Midbrain (tissue), 1 donor: ENCODE measurements at regions not wholly inside any gene's neighbourhood (a gene's known extent, or its start where the extent isn't known, plus 50 kb on each side); places are given as distances from the start of the nearest gene placed in this dataset.

Experiments
- DNase-seq: peaks from one replicate; lab custom pipeline; 2025; lab: John Stamatoyannopoulos, UW

GRCh38 chr5:174311531-174312269, 266.2 kb downstream of the NSG2 start:
- DNase-seq: peak; percentile 74

GRCh38 chr5:174312270-174312617, 266.7 kb downstream of the NSG2 start:
- DNase-seq: no peak

- no peak for DNase-seq
Measured at GRCh38 chr5:174312641-174313040, 267.1 kb downstream of the NSG2 start.

- DNase-seq: no peak
Measured at GRCh38 chr5:174313615-174314014, 268.1 kb downstream of the NSG2 start.

- DNase-seq: no peak
Measured at GRCh38 chr5:174314261-174314660, 268.8 kb downstream of the NSG2 start.

- no peak for DNase-seq
Measured at GRCh38 chr5:174315471-174315870, 270.0 kb downstream of the NSG2 start.

GRCh38 chr5:174315871-174316270, 270.4 kb downstream of the NSG2 start:
- DNase-seq: no peak

- no peak for DNase-seq
Measured at GRCh38 chr5:174316326-174316725, 270.8 kb downstream of the NSG2 start.

GRCh38 chr5:174317256-174317894, 271.9 kb downstream of the NSG2 start:
- peak; percentile 66 for DNase-seq

GRCh38 chr5:174318578-174318977, 273.1 kb downstream of the NSG2 start:
- DNase-seq: no peak

GRCh38 chr5:174319551-174319950, 274.0 kb downstream of the NSG2 start:
- DNase-seq: no peak

GRCh38 chr5:174320051-174320450, 274.5 kb downstream of the NSG2 start:
- DNase-seq: no peak

- peak; percentile 34 for DNase-seq
Measured at GRCh38 chr5:174323878-174324281, 278.4 kb downstream of the NSG2 start.

- DNase-seq: no peak
Measured at GRCh38 chr5:174324680-174325079, 279.2 kb downstream of the NSG2 start.

- no peak for DNase-seq
Measured at GRCh38 chr5:174325431-174325830, 279.9 kb downstream of the NSG2 start.

GRCh38 chr5:174325961-174326360, 280.5 kb downstream of the NSG2 start:
- DNase-seq: no peak

- DNase-seq: no peak
Measured at GRCh38 chr5:174326372-174326771, 280.9 kb downstream of the NSG2 start.

- peak; percentile 26 for DNase-seq
Measured at GRCh38 chr5:174327317-174327864, 281.9 kb downstream of the NSG2 start.

GRCh38 chr5:174327896-174328295, 282.4 kb downstream of the NSG2 start:
- DNase-seq: no peak

GRCh38 chr5:174328631-174329299, 283.3 kb downstream of the NSG2 start:
- no peak for DNase-seq

GRCh38 chr5:174329738-174330137, 284.2 kb downstream of the NSG2 start:
- no peak for DNase-seq

GRCh38 chr5:174335682-174336364, 290.3 kb downstream of the NSG2 start:
- no peak for DNase-seq
